Neural progenitor cell (in vitro differentiated cells): ENCODE measurements at regions not wholly inside any gene's neighbourhood (a gene's known extent, or its start where the extent isn't known, plus 50 kb on each side); places are given as distances from the start of the nearest gene placed in this dataset.
"Not testable (repeated sequence)": the region's sequence is repeated elsewhere in the genome, so short reads cannot be mapped to it uniquely, and the experiment has no call there.

Source experiments
- DNase-seq: peaks from one replicate; pipeline ENCODE4 v3.0.0-alpha.2; 2016; ENCODE audit warnings: low spot score
- H2AFZ ChIP-seq: fragments of 200-600 bp; sonication (generic); replicated peaks from 2 replicates; pipeline ENCODE4 v1.6.1; 2016; ENCODE audit warnings: antibody characterized with exemption
- H3F3A ChIP-seq: fragments of 200-600 bp; sonication (generic); 2 replicates; pipeline ENCODE4 v1.6.1; 2016; ENCODE audit warnings: antibody characterized with exemption, low read depth
- H3K27ac ChIP-seq: fragments of 200-600 bp; sonication (generic); 2 replicates; pipeline ENCODE4 v1.5.1; 2016; ENCODE audit warnings: mild to moderate bottlenecking
- H3K27me3 ChIP-seq: fragments of 200-600 bp; sonication (generic); 2 replicates; pipeline ENCODE4 v1.6.1; 2016; ENCODE audit warnings: mild to moderate bottlenecking, moderate library complexity
- H3K36me3 ChIP-seq: fragments of 200-600 bp; sonication (generic); 2 replicates; pipeline ENCODE4 v1.5.1; 2016
- H3K4me1 ChIP-seq: fragments of 200-600 bp; sonication (generic); 2 replicates; pipeline ENCODE4 v1.6.1; 2016; ENCODE audit warnings: mixed run types
- H3K4me2 ChIP-seq: fragments of 200-600 bp; sonication (generic); 2 replicates; pipeline ENCODE4 v1.6.1; 2016
- H3K4me3 ChIP-seq: fragments of 200-600 bp; sonication (generic); 2 replicates; pipeline ENCODE4 v1.5.1; 2016
- H3K79me2 ChIP-seq: fragments of 200-600 bp; sonication (generic); 2 replicates; pipeline ENCODE4 v1.6.1; 2016; ENCODE audit warnings: low read depth
- H3K9ac ChIP-seq: fragments of 200-600 bp; sonication (generic); 2 replicates; pipeline ENCODE4 v1.6.1; 2016
- H3K9me3 ChIP-seq: fragments of 200-600 bp; sonication (generic); 2 replicates; pipeline ENCODE4 v1.5.1; 2016; ENCODE audit warnings: low read depth
- H4K20me1 ChIP-seq: fragments of 200-600 bp; sonication (generic); 2 replicates; pipeline ENCODE4 v1.6.1; 2016; ENCODE audit warnings: low read depth
- H3K27ac Mint-ChIP-seq: 3 replicates; pipeline ENCODE4 v1.8.0; 2021; ENCODE audit warnings: mixed read lengths
- H3K27me3 Mint-ChIP-seq: 2 replicates; pipeline ENCODE4 v1.8.0; 2022; ENCODE audit warnings: low read depth, mild to moderate bottlenecking, inconsistent platforms, moderate library complexity, mixed read lengths; ENCODE audit not compliant: insufficient read depth
- H3K36me3 Mint-ChIP-seq: 3 replicates; pipeline ENCODE4 v1.8.0; 2021; ENCODE audit warnings: mixed read lengths
- H3K4me1 Mint-ChIP-seq: 3 replicates; pipeline ENCODE4 v1.8.0; 2021; ENCODE audit warnings: mixed read lengths
- H3K4me3 Mint-ChIP-seq: 3 replicates; pipeline ENCODE4 v1.8.0; 2021; ENCODE audit warnings: mild to moderate bottlenecking, moderate library complexity, mixed read lengths
- H3K9me3 Mint-ChIP-seq: 3 replicates; pipeline ENCODE4 v1.8.0; 2020; ENCODE audit warnings: mixed read lengths
- CTCF ChIP-seq: fragments of 200-600 bp; sonication (generic); IDR thresholded peaks from 2 replicates; pipeline ENCODE4 v1.5.1; 2017; ENCODE audit warnings: antibody characterized with exemption, mild to moderate bottlenecking
- EZH2 ChIP-seq: fragments of 200-600 bp; sonication (generic); IDR thresholded peaks from 2 replicates; pipeline ENCODE4 v1.6.1; 2017; ENCODE audit warnings: antibody characterized with exemption, mild to moderate bottlenecking, moderate library complexity
- EZH2phosphoT487 ChIP-seq: fragments of 200-600 bp; sonication (generic); IDR thresholded peaks from 2 replicates; pipeline ENCODE4 v1.6.1; 2017; ENCODE audit warnings: antibody characterized with exemption

- no peaks in the 10 kb centered on the region for H3K9me3 Mint-ChIP-seq
- Histone ChIP-seq H3K36me3 (no peaks in the 10 kb centered on the region), H3F3A (no peaks in the 10 kb centered on the region), H3K27me3 (no peaks in the 10 kb centered on the region), H3K27ac (no peak overlapping the region), H3K4me3 (no peak overlapping the region), H4K20me1 (no peaks in the 10 kb centered on the region), H3K4me2 (no peak overlapping the region), H3K9ac (no peak overlapping the region), H3K9me3 (no peaks in the 10 kb centered on the region), H2AFZ (peak overlapping the region; percentile 70), H3K4me1 (no peaks in the 10 kb centered on the region), H3K79me2 (no peaks in the 10 kb centered on the region)
- no peaks in the 10 kb centered on the region for H3K36me3 Mint-ChIP-seq
- no peak for DNase-seq
- H3K27me3 Mint-ChIP-seq, result peaks cover 5% of the 10 kb centered on the region
- peaks cover 3% of the 10 kb centered on the region for H3K4me1 Mint-ChIP-seq
- H3K4me3 Mint-ChIP-seq, result no peak overlapping the region
- TF ChIP-seq EZH2phosphoT487 (no peak), EZH2 (no peak), CTCF (no peak)
- H3K27ac Mint-ChIP-seq, result no peak overlapping the region
These were observed 568.8 kb downstream of the HTR7 start for GRCh38 chr10:90289037-90289436.

DNA sequence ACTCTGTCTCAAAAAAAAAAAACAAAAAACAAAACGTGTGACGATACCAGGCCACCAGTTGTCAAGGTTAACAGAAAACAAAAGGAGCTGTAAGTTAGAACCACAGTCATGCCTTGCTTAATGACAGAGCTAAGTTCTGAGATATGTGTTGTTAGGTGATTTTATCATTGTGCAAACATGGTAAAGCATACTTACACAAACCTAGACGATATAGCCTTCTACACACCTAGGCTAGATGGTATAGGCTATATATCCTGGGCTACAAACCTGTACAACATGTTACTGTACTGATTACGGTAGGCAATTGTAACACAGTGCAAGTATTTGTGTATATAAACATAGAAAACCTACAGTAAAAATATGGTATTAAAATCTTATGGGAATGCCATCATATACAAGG, 564.2 kb downstream of the HTR7 start:
- Histone ChIP-seq H4K20me1 (no peaks in the 10 kb centered on the region), H3K4me3 (no peak overlapping the region), H3K9me3 (no peaks in the 10 kb centered on the region), H3K9ac (no peak overlapping the region), H3K27me3 (no peaks in the 10 kb centered on the region), H2AFZ (no peak overlapping the region), H3K79me2 (no peaks in the 10 kb centered on the region), H3F3A (no peaks in the 10 kb centered on the region), H3K4me2 (no peak overlapping the region), H3K4me1 (no peaks in the 10 kb centered on the region), H3K36me3 (no peaks in the 10 kb centered on the region), H3K27ac (no peak overlapping the region)
- Mint-ChIP-seq H3K4me1 (peaks cover 4% of the 10 kb centered on the region), H3K36me3 (no peaks in the 10 kb centered on the region), H3K4me3 (no peak overlapping the region), H3K9me3 (peaks cover 10% of the 10 kb centered on the region), H3K27ac (no peak overlapping the region), H3K27me3 (peaks cover 5% of the 10 kb centered on the region)
- no peak for TF ChIP-seq EZH2
- no peak for DNase-seq

DNA sequence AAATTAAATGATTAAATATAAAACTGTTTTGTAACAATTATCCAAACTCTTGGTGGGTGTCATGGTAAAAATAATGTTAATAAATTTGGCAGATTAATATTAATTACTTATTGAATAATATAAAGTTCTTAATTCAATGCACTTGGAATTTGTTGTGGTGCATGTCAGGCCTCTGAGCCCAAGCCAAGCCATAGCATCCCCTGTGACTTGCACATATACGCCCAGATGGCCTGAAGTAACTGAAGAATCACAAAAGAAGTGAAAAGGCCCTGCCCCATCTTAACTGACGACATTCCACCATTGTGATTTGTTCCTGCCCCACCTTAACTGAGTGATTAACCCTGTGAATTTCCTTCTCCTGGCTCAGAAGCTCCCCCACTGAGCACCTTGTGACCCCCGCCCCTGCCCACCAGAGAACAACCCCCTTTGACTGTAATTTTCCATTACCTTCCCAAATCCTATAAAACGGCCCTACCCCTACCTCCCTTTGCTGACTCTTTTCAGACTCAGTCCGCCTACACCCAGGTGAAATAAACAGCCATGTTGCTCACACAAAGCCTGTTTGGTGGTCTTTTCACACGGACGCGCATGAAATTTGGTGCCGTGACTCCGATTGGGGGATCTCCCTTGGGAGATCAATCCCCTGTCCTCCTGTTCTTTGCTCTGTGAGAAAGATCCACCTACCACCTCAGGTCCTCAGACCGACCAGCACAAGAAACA, 562.9 kb downstream of the HTR7 start:
- H3K4me3 Mint-ChIP-seq, H4K20me1 ChIP-seq, H2AFZ ChIP-seq, H3K9me3 Mint-ChIP-seq, H3K9me3 ChIP-seq, H3K36me3 Mint-ChIP-seq, DNase-seq, H3K4me2 ChIP-seq, H3K4me1 Mint-ChIP-seq, H3K27me3 ChIP-seq, H3K4me1 ChIP-seq, H3K9ac ChIP-seq, H3K4me3 ChIP-seq, H3K36me3 ChIP-seq, H3K27me3 Mint-ChIP-seq, H3F3A ChIP-seq, H3K27ac ChIP-seq, H3K79me2 ChIP-seq, H3K27ac Mint-ChIP-seq: not testable (repeated sequence)

- not testable (repeated sequence) for H3K9me3 ChIP-seq, H3K27ac ChIP-seq, H3K9ac ChIP-seq, H3K4me2 ChIP-seq, H3K9me3 Mint-ChIP-seq, H3K36me3 Mint-ChIP-seq, H3K27ac Mint-ChIP-seq, H4K20me1 ChIP-seq, H3K27me3 ChIP-seq, H3K4me3 Mint-ChIP-seq, H3K36me3 ChIP-seq, H3K79me2 ChIP-seq, H3K27me3 Mint-ChIP-seq, H3K4me3 ChIP-seq, H3F3A ChIP-seq, H3K4me1 ChIP-seq
- H3K4me1 Mint-ChIP-seq, result peaks cover 13% of the 10 kb centered on the region
- peak; percentile 6 for DNase-seq
- peak overlapping the region; percentile 98 for H2AFZ ChIP-seq
These were observed 555.8 kb downstream of the HTR7 start for GRCh38 chr10:90302031-90302430.
